Activated CD8-positive, alpha-beta T cell treated with anti-CD3 and anti-CD28 coated beads, Interleukin-2, amount 10 ng/mL, durations not matched to agents 7 days and 5 days (primary cell): ENCODE measurements at regions not wholly inside any gene's neighbourhood (a gene's known extent, or its start where the extent isn't known, plus 50 kb on each side); places are given as distances from the start of the nearest gene placed in this dataset.

Source experiments
- ATAC-seq: fragments of 150-1000 bp; cut with Tn5 transposase; one replicate; pipeline ENCODE4 v1.10.0; 2021; ENCODE audit warnings: moderate library complexity
- CTCF ChIA-PET: fragments of 350-600 bp; sonication (Branson Sonifier 250); formaldehyde crosslinking; loops from one replicate; lab custom pipeline; 2021; ENCODE audit warnings: antibody characterized with exemption; lab: Charles Lee
- POLR2A ChIA-PET: fragments of 350-600 bp; sonication (Branson Sonifier 250); formaldehyde crosslinking; loops from one replicate; lab custom pipeline; 2021; ENCODE audit warnings: antibody characterized with exemption; lab: Charles Lee
- DNase-seq: peaks from one replicate; pipeline ENCODE4 v3.0.0-alpha.2; 2020
- H3K27ac Mint-ChIP-seq: one replicate; pipeline ENCODE4 v1.8.0; 2021; ENCODE audit warnings: mild to moderate bottlenecking, mixed read lengths
- H3K27me3 Mint-ChIP-seq: one replicate; pipeline ENCODE4 v1.8.0; 2021; ENCODE audit warnings: low read depth, mixed read lengths
- H3K36me3 Mint-ChIP-seq: one replicate; pipeline ENCODE4 v1.8.0; 2021; ENCODE audit warnings: low read depth, mixed read lengths
- H3K4me1 Mint-ChIP-seq: one replicate; pipeline ENCODE4 v1.8.0; 2021; ENCODE audit warnings: low read depth, mixed read lengths
- H3K4me3 Mint-ChIP-seq: one replicate; pipeline ENCODE4 v1.8.0; 2021; ENCODE audit warnings: mild to moderate bottlenecking, mixed read lengths
- H3K9me3 Mint-ChIP-seq: one replicate; pipeline ENCODE4 v1.8.0; 2022; ENCODE audit warnings: mixed read lengths; ENCODE audit not compliant: insufficient read depth

- Mint-ChIP-seq H3K4me1 (peaks cover 27% of the 10 kb centered on the region), H3K9me3 (peaks cover 8% of the 10 kb centered on the region), H3K4me3 (no peak overlapping the region), H3K27me3 (peaks cover 2% of the 10 kb centered on the region), H3K36me3 (peaks cover 2% of the 10 kb centered on the region), H3K27ac (no peak overlapping the region)
- ChIA-PET CTCF (interaction anchor here (0.6 to 1.2 kb wide), 3 partner anchors 12 to 53 kb away, joined by 3 to 4 read pairs (median 3); no protein-coding TSS in a partner anchor), POLR2A (no interaction called here)
- DNase-seq (no peak), ATAC-seq (no peak)
These were observed 203.3 kb upstream of the DMRT1 start for GRCh38 chr9:638152-638551.

- Mint-ChIP-seq H3K36me3 (no peaks in the 10 kb centered on the region), H3K9me3 (no peaks in the 10 kb centered on the region), H3K27ac (peak overlapping the region; percentile 79), H3K4me3 (peak overlapping the region; percentile 15), H3K27me3 (peaks cover under 1% of the 10 kb centered on the region), H3K4me1 (peaks cover 27% of the 10 kb centered on the region)
- peak; percentile 33 for ATAC-seq
- CTCF ChIA-PET = interaction anchor here (1.0 to 1.4 kb wide), 4 partner anchors 8 to 122 kb away, joined by 3 to 6 read pairs (median 4); no protein-coding TSS in a partner anchor
- no peak for DNase-seq
- POLR2A ChIA-PET = interaction anchor here (1.0 kb wide), 1 partner anchor 9 kb away, joined by 3 read pairs; no protein-coding TSS in a partner anchor
These were observed 199.5 kb upstream of the DMRT1 start for GRCh38 chr9:642014-642413.

GRCh38 chr9:643966-644365 lies 197.5 kb upstream of the DMRT1 start:
- ATAC-seq (no peak), DNase-seq (no peak)
- Mint-ChIP-seq H3K27me3 (no peaks in the 10 kb centered on the region), H3K4me1 (peaks cover 13% of the 10 kb centered on the region), H3K4me3 (no peak overlapping the region), H3K36me3 (no peaks in the 10 kb centered on the region), H3K27ac (no peak overlapping the region), H3K9me3 (no peaks in the 10 kb centered on the region)
- CTCF ChIA-PET = no interaction called here
- POLR2A ChIA-PET = no interaction called here

- no peaks in the 10 kb centered on the region for H3K36me3 Mint-ChIP-seq
- no peak for ATAC-seq
- POLR2A ChIA-PET = no interaction called here
- no peak overlapping the region for H3K27ac Mint-ChIP-seq
- no peaks in the 10 kb centered on the region for H3K9me3 Mint-ChIP-seq
- H3K27me3 Mint-ChIP-seq = no peaks in the 10 kb centered on the region
- CTCF ChIA-PET = no interaction called here
- H3K4me1 Mint-ChIP-seq = peaks cover 16% of the 10 kb centered on the region
- no peak for DNase-seq
- H3K4me3 Mint-ChIP-seq = no peak overlapping the region
These were observed 194.0 kb upstream of the DMRT1 start for GRCh38 chr9:647522-647921.

GRCh38 chr9:649128-650074 lies 192.1 kb upstream of the DMRT1 start:
- H3K36me3 Mint-ChIP-seq = no peaks in the 10 kb centered on the region
- H3K4me1 Mint-ChIP-seq = peaks cover 25% of the 10 kb centered on the region
- H3K4me3 Mint-ChIP-seq = peak overlapping the region; percentile 60
- no peaks in the 10 kb centered on the region for H3K27me3 Mint-ChIP-seq
- POLR2A ChIA-PET = no interaction called here
- no peak for ATAC-seq
- no peaks in the 10 kb centered on the region for H3K9me3 Mint-ChIP-seq
- no peak for DNase-seq
- H3K27ac Mint-ChIP-seq = no peak overlapping the region
- CTCF ChIA-PET = interaction anchor here (1.0 to 1.3 kb wide), 3 partner anchors 7 to 109 kb away, joined by 3 read pairs; no protein-coding TSS in a partner anchor

- H3K9me3 Mint-ChIP-seq = no peaks in the 10 kb centered on the region
- no peaks in the 10 kb centered on the region for H3K36me3 Mint-ChIP-seq
- H3K27ac Mint-ChIP-seq = peak overlapping the region; percentile 82
- H3K4me1 Mint-ChIP-seq = peaks cover 27% of the 10 kb centered on the region
- ChIA-PET POLR2A (no interaction called here), CTCF (interaction anchor here (1.3 kb wide), 1 partner anchor 8 kb away, joined by 3 read pairs; no protein-coding TSS in a partner anchor)
- ATAC-seq = peak; percentile 90
- DNase-seq = peak; percentile 50
- H3K27me3 Mint-ChIP-seq = no peaks in the 10 kb centered on the region
- peak overlapping the region; percentile 60 for H3K4me3 Mint-ChIP-seq
These were observed 191.1 kb upstream of the DMRT1 start for GRCh38 chr9:650362-650761.

GRCh38 chr9:651371-651770 lies 190.1 kb upstream of the DMRT1 start:
- H3K4me3 Mint-ChIP-seq = no peak overlapping the region
- peaks cover 27% of the 10 kb centered on the region for H3K4me1 Mint-ChIP-seq
- ATAC-seq = no peak
- ChIA-PET CTCF (no interaction called here), POLR2A (no interaction called here)
- H3K27me3 Mint-ChIP-seq = no peaks in the 10 kb centered on the region
- no peaks in the 10 kb centered on the region for H3K9me3 Mint-ChIP-seq
- no peaks in the 10 kb centered on the region for H3K36me3 Mint-ChIP-seq
- no peak for DNase-seq
- H3K27ac Mint-ChIP-seq = no peak overlapping the region

- POLR2A ChIA-PET = no interaction called here
- ATAC-seq (no peak), DNase-seq (no peak)
- CTCF ChIA-PET = no interaction called here
- Mint-ChIP-seq H3K36me3 (no peaks in the 10 kb centered on the region), H3K4me1 (peaks cover 31% of the 10 kb centered on the region), H3K27ac (no peak overlapping the region), H3K9me3 (no peaks in the 10 kb centered on the region), H3K27me3 (no peaks in the 10 kb centered on the region), H3K4me3 (no peak overlapping the region)
These were observed 188.6 kb upstream of the DMRT1 start for GRCh38 chr9:652914-653313.

- peaks cover 2% of the 10 kb centered on the region for H3K27me3 Mint-ChIP-seq
- H3K4me1 Mint-ChIP-seq = peaks cover 31% of the 10 kb centered on the region
- DNase-seq (no peak), ATAC-seq (no peak)
- no peaks in the 10 kb centered on the region for H3K36me3 Mint-ChIP-seq
- CTCF ChIA-PET = no interaction called here
- no peak overlapping the region for H3K27ac Mint-ChIP-seq
- no peaks in the 10 kb centered on the region for H3K9me3 Mint-ChIP-seq
- H3K4me3 Mint-ChIP-seq = no peak overlapping the region
- POLR2A ChIA-PET = no interaction called here
These were observed 188.1 kb upstream of the DMRT1 start for GRCh38 chr9:653421-653820.

- Mint-ChIP-seq H3K9me3 (no peaks in the 10 kb centered on the region), H3K4me1 (peaks cover 31% of the 10 kb centered on the region), H3K36me3 (no peaks in the 10 kb centered on the region), H3K4me3 (no peak overlapping the region), H3K27me3 (peaks cover 5% of the 10 kb centered on the region), H3K27ac (no peak overlapping the region)
- ATAC-seq (no peak), DNase-seq (no peak)
- CTCF ChIA-PET = no interaction called here
- POLR2A ChIA-PET = no interaction called here
These were observed 187.6 kb upstream of the DMRT1 start for GRCh38 chr9:653856-654387.

GRCh38 chr9:655875-656274 lies 185.6 kb upstream of the DMRT1 start:
- H3K36me3 Mint-ChIP-seq = no peaks in the 10 kb centered on the region
- peaks cover 6% of the 10 kb centered on the region for H3K27me3 Mint-ChIP-seq
- ATAC-seq (no peak), DNase-seq (no peak)
- H3K27ac Mint-ChIP-seq = no peak overlapping the region
- CTCF ChIA-PET = no interaction called here
- no peak overlapping the region for H3K4me3 Mint-ChIP-seq
- H3K4me1 Mint-ChIP-seq = peaks cover 20% of the 10 kb centered on the region
- POLR2A ChIA-PET = no interaction called here
- H3K9me3 Mint-ChIP-seq = no peaks in the 10 kb centered on the region
